ENCODE measurements at regions not wholly inside any gene's neighbourhood (a gene's known extent, or its start where the extent isn't known, plus 50 kb on each side); places are given as distances from the start of the nearest gene placed in this dataset.

- H3K36me3 Mint-ChIP-seq (ENCODE audit: low read depth, unreplicated experiment): no peaks in the 10 kb centered on the region
- FAIRE-seq: no peak
- Histone ChIP-seq H3K36me3 (ENCODE audit: insufficient read depth, low read length) (no peaks in the 10 kb centered on the region), H3K79me2 (ENCODE audit: insufficient read depth, low read length) (no peaks in the 10 kb centered on the region), H2AFZ (ENCODE audit: low read depth, low read length) (no peak overlapping the region), H3K4me1 (ENCODE audit: insufficient read depth, low read length) (no peaks in the 10 kb centered on the region), H3K9me3 (ENCODE audit: insufficient read depth, low read depth, low read length) (no peaks in the 10 kb centered on the region), H3K9ac (ENCODE audit: low read length) (no peak overlapping the region), H4K20me1 (ENCODE audit: insufficient read depth, low read length) (no peaks in the 10 kb centered on the region), H3K4me2 (ENCODE audit: low read length) (no peak overlapping the region), H3K27me3 (ENCODE audit: insufficient read depth, low read length) (no peaks in the 10 kb centered on the region), H3K27ac (ENCODE audit: low read depth, low read length) (no peak overlapping the region), H3K4me3 (ENCODE audit: insufficient read depth, low read depth, low read length) (no peak overlapping the region)
- H3K4me3 Mint-ChIP-seq (ENCODE audit: unreplicated experiment): no peak overlapping the region
- TF ChIP-seq, protein P1, sequence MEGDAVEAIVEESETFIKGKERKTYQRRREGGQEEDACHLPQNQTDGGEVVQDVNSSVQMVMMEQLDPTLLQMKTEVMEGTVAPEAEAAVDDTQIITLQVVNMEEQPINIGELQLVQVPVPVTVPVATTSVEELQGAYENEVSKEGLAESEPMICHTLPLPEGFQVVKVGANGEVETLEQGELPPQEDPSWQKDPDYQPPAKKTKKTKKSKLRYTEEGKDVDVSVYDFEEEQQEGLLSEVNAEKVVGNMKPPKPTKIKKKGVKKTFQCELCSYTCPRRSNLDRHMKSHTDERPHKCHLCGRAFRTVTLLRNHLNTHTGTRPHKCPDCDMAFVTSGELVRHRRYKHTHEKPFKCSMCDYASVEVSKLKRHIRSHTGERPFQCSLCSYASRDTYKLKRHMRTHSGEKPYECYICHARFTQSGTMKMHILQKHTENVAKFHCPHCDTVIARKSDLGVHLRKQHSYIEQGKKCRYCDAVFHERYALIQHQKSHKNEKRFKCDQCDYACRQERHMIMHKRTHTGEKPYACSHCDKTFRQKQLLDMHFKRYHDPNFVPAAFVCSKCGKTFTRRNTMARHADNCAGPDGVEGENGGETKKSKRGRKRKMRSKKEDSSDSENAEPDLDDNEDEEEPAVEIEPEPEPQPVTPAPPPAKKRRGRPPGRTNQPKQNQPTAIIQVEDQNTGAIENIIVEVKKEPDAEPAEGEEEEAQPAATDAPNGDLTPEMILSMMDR (IDR thresholded peaks at IDR 0.05; ENCODE audit: insufficient read depth, low read depth, low read length): no peak
- no peak for TF ChIP-seq EZH2 (IDR thresholded peaks at IDR 0.05; ENCODE audit: insufficient read depth, low read length)
- H3K4me1 Mint-ChIP-seq (ENCODE audit: low read depth, unreplicated experiment): no peaks in the 10 kb centered on the region
- no peaks in the 10 kb centered on the region for H3K9me3 Mint-ChIP-seq (ENCODE audit: unreplicated experiment)
- DNase-seq (ENCODE audit: low read depth): no peak
- no peaks in the 10 kb centered on the region for H3K27me3 Mint-ChIP-seq (ENCODE audit: low read depth, unreplicated experiment)
- no peak overlapping the region for H3K27ac Mint-ChIP-seq (ENCODE audit: unreplicated experiment)
Observed at GRCh38 chr4:27931584-27931983, 1070.9 kb downstream of the STIM2 start.

- H3K27ac ChIP-seq (ENCODE audit: low read depth, low read length): no peak overlapping the region
Observed at GRCh38 chr4:27934871-27935270, 1074.2 kb downstream of the STIM2 start.

GRCh38 chr4:27946799-27947198 lies 1086.2 kb downstream of the STIM2 start:
- Histone ChIP-seq H3K4me2 (ENCODE audit: low read length) (no peak overlapping the region), H3K36me3 (ENCODE audit: insufficient read depth, low read length) (no peaks in the 10 kb centered on the region), H3K4me3 (ENCODE audit: insufficient read depth, low read depth, low read length) (no peak overlapping the region), H3K9me3 (ENCODE audit: insufficient read depth, low read depth, low read length) (no peaks in the 10 kb centered on the region), H2AFZ (ENCODE audit: low read depth, low read length) (no peak overlapping the region), H3K27ac (ENCODE audit: low read depth, low read length) (no peak overlapping the region), H3K27me3 (ENCODE audit: insufficient read depth, low read length) (no peaks in the 10 kb centered on the region), H4K20me1 (ENCODE audit: insufficient read depth, low read length) (no peaks in the 10 kb centered on the region), H3K9ac (ENCODE audit: low read length) (no peak overlapping the region), H3K4me1 (ENCODE audit: insufficient read depth, low read length) (no peaks in the 10 kb centered on the region), H3K79me2 (ENCODE audit: insufficient read depth, low read length) (no peaks in the 10 kb centered on the region)
- TF ChIP-seq EZH2 (IDR thresholded peaks at IDR 0.05; ENCODE audit: insufficient read depth, low read length): no peak
- TF ChIP-seq, protein P1 (IDR thresholded peaks at IDR 0.05; ENCODE audit: insufficient read depth, low read depth, low read length): no peak
- H3K4me3 Mint-ChIP-seq (ENCODE audit: unreplicated experiment): no peak overlapping the region
- no peaks in the 10 kb centered on the region for H3K27me3 Mint-ChIP-seq (ENCODE audit: low read depth, unreplicated experiment)
- H3K27ac Mint-ChIP-seq (ENCODE audit: unreplicated experiment): no peak overlapping the region
- DNase-seq (ENCODE audit: low read depth) (no peak), FAIRE-seq (no peak)
- H3K36me3 Mint-ChIP-seq (ENCODE audit: low read depth, unreplicated experiment): no peaks in the 10 kb centered on the region
- H3K9me3 Mint-ChIP-seq (ENCODE audit: unreplicated experiment): no peaks in the 10 kb centered on the region
- H3K4me1 Mint-ChIP-seq (ENCODE audit: low read depth, unreplicated experiment): no peaks in the 10 kb centered on the region

More at GRCh38 chr4:27934871-27935270, 1074.2 kb downstream of the STIM2 start:
- no peak overlapping the region for H3K9ac ChIP-seq (ENCODE audit: low read length)
- no peak overlapping the region for H2AFZ ChIP-seq (ENCODE audit: low read depth, low read length)
- Mint-ChIP-seq H3K4me1 (ENCODE audit: low read depth, unreplicated experiment) (no peaks in the 10 kb centered on the region), H3K4me3 (ENCODE audit: unreplicated experiment) (no peak overlapping the region), H3K9me3 (ENCODE audit: unreplicated experiment) (no peaks in the 10 kb centered on the region), H3K36me3 (ENCODE audit: low read depth, unreplicated experiment) (no peaks in the 10 kb centered on the region), H3K27me3 (ENCODE audit: low read depth, unreplicated experiment) (no peaks in the 10 kb centered on the region), H3K27ac (ENCODE audit: unreplicated experiment) (no peak overlapping the region)
- no peaks in the 10 kb centered on the region for H3K9me3 ChIP-seq (ENCODE audit: insufficient read depth, low read depth, low read length)
- TF ChIP-seq, protein P1 (IDR thresholded peaks at IDR 0.05; ENCODE audit: insufficient read depth, low read depth, low read length): no peak
- no peak for TF ChIP-seq EZH2 (IDR thresholded peaks at IDR 0.05; ENCODE audit: insufficient read depth, low read length)
- no peak overlapping the region for H3K4me3 ChIP-seq (ENCODE audit: insufficient read depth, low read depth, low read length)
- DNase-seq (ENCODE audit: low read depth) (no peak), FAIRE-seq (no peak)
- no peak overlapping the region for H3K4me2 ChIP-seq (ENCODE audit: low read length)
- H3K27me3 ChIP-seq (ENCODE audit: insufficient read depth, low read length): no peaks in the 10 kb centered on the region
- no peaks in the 10 kb centered on the region for H3K36me3 ChIP-seq (ENCODE audit: insufficient read depth, low read length)
- H3K4me1 ChIP-seq (ENCODE audit: insufficient read depth, low read length): no peaks in the 10 kb centered on the region
- H4K20me1 ChIP-seq (ENCODE audit: insufficient read depth, low read length): no peaks in the 10 kb centered on the region
- H3K79me2 ChIP-seq (ENCODE audit: insufficient read depth, low read length): no peaks in the 10 kb centered on the region

All from astrocyte (in vitro differentiated cells and primary cell).